Duodenal mucosa (tissue), 2 donors: ENCODE measurements at regions not wholly inside any gene's neighbourhood (a gene's known extent, or its start where the extent isn't known, plus 50 kb on each side); places are given as distances from the start of the nearest gene placed in this dataset.
"Not testable (repeated sequence)": the region's sequence is repeated elsewhere in the genome, so short reads cannot be mapped to it uniquely, and the experiment has no call there.

Experiments
- H3K27ac ChIP-seq: one replicate; pipeline ENCODE4 v1.7.0; 2013; ENCODE audit warnings: low read depth, low read length
- H3K27me3 ChIP-seq, 2 donors: one replicate each; pipeline ENCODE4 v1.7.0; 2013; ENCODE audit warnings: low read length in 2 of 2, control low read depth in 1 of 2; ENCODE audit not compliant: insufficient read depth in 2 of 2, control insufficient read depth in 1 of 2
- H3K36me3 ChIP-seq, 2 donors: one replicate each; pipeline ENCODE4 v1.7.0; 2013; ENCODE audit warnings: low read length in 2 of 2, control low read depth in 1 of 2; ENCODE audit not compliant: insufficient read depth in 2 of 2, control insufficient read depth in 1 of 2
- H3K4me1 ChIP-seq, 2 donors: one replicate each; pipeline ENCODE4 v1.7.0; 2013; ENCODE audit warnings: low read length in 2 of 2, control low read depth in 1 of 2; ENCODE audit not compliant: insufficient read depth in 2 of 2, control insufficient read depth in 1 of 2
- H3K4me3 ChIP-seq, 2 donors: one replicate each; pipeline ENCODE4 v1.7.0; 2013; ENCODE audit warnings: low read length in 2 of 2, low read depth in 1 of 2
- H3K9ac ChIP-seq, 2 donors: one replicate each; pipeline ENCODE4 v1.7.0; 2013; ENCODE audit warnings: low read length in 2 of 2, low read depth in 1 of 2
- H3K9me3 ChIP-seq, 2 donors: one replicate each; pipeline ENCODE4 v1.7.0; 2013; ENCODE audit warnings: low read length in 2 of 2, control low read depth in 1 of 2; ENCODE audit not compliant: control insufficient read depth in 1 of 2

GRCh38 chr5:163867324-163867723 is 361.9 kb downstream of the MAT2B start:
- H3K36me3 ChIP-seq, result no peaks in the 10 kb centered on the region
- H3K4me3 ChIP-seq, result no peak overlapping the region
- no peak overlapping the region for H3K27ac ChIP-seq
- no peak overlapping the region for H3K9ac ChIP-seq
- no peaks in the 10 kb centered on the region for H3K4me1 ChIP-seq
- H3K27me3 ChIP-seq, result no peaks in the 10 kb centered on the region
- no peaks in the 10 kb centered on the region for H3K9me3 ChIP-seq

GRCh38 chr5:163867738-163868137 is 362.3 kb downstream of the MAT2B start:
- no peaks in the 10 kb centered on the region for H3K4me1 ChIP-seq
- no peak overlapping the region for H3K9ac ChIP-seq
- no peak overlapping the region for H3K27ac ChIP-seq
- H3K4me3 ChIP-seq, result no peak overlapping the region
- H3K27me3 ChIP-seq, result no peaks in the 10 kb centered on the region
- no peaks in the 10 kb centered on the region for H3K9me3 ChIP-seq
- H3K36me3 ChIP-seq, result no peaks in the 10 kb centered on the region

- no peaks in the 10 kb centered on the region for H3K4me1 ChIP-seq
- no peak overlapping the region for H3K27ac ChIP-seq
- no peak overlapping the region for H3K9ac ChIP-seq
- H3K9me3 ChIP-seq, result no peaks in the 10 kb centered on the region
- H3K4me3 ChIP-seq, result no peak overlapping the region
- no peaks in the 10 kb centered on the region for H3K36me3 ChIP-seq
- no peaks in the 10 kb centered on the region for H3K27me3 ChIP-seq
Measured at GRCh38 chr5:163869581-163869980, 364.2 kb downstream of the MAT2B start.

- H3K9me3 ChIP-seq, result no peaks in the 10 kb centered on the region
- no peak overlapping the region for H3K4me3 ChIP-seq
- no peak overlapping the region for H3K27ac ChIP-seq
- no peaks in the 10 kb centered on the region for H3K4me1 ChIP-seq
- no peaks in the 10 kb centered on the region for H3K27me3 ChIP-seq
- no peaks in the 10 kb centered on the region for H3K36me3 ChIP-seq
- no peak overlapping the region for H3K9ac ChIP-seq
Measured at GRCh38 chr5:163870441-163870840, 365.0 kb downstream of the MAT2B start.

GRCh38 chr5:163874431-163874830 is 369.0 kb downstream of the MAT2B start:
- Histone ChIP-seq H3K9ac (no peak overlapping the region), H3K4me3 (no peak overlapping the region), H3K27ac (no peak overlapping the region), H3K4me1 (no peaks in the 10 kb centered on the region), H3K36me3 (no peaks in the 10 kb centered on the region), H3K27me3 (no peaks in the 10 kb centered on the region), H3K9me3 (no peaks in the 10 kb centered on the region)

GRCh38 chr5:163874912-163875311 is 369.5 kb downstream of the MAT2B start:
- H3K4me3 ChIP-seq, H3K9ac ChIP-seq, H3K27me3 ChIP-seq, H3K4me1 ChIP-seq, H3K36me3 ChIP-seq, H3K27ac ChIP-seq, H3K9me3 ChIP-seq: not testable (repeated sequence)

GRCh38 chr5:163877865-163878264 is 372.4 kb downstream of the MAT2B start:
- Histone ChIP-seq H3K27ac (no peak overlapping the region), H3K4me1 (no peaks in the 10 kb centered on the region), H3K27me3 (no peaks in the 10 kb centered on the region), H3K9ac (no peak overlapping the region), H3K9me3 (no peaks in the 10 kb centered on the region), H3K4me3 (no peak overlapping the region), H3K36me3 (no peaks in the 10 kb centered on the region)

- Histone ChIP-seq H3K9me3 (no peaks in the 10 kb centered on the region), H3K27me3 (no peaks in the 10 kb centered on the region), H3K4me3 (no peak overlapping the region), H3K4me1 (no peaks in the 10 kb centered on the region), H3K36me3 (no peaks in the 10 kb centered on the region), H3K27ac (no peak overlapping the region), H3K9ac (no peak overlapping the region)
Measured at GRCh38 chr5:163878490-163878889, 373.1 kb downstream of the MAT2B start.

- H3K27ac ChIP-seq, result no peak overlapping the region
- H3K9ac ChIP-seq, result no peak overlapping the region
- H3K27me3 ChIP-seq, result no peaks in the 10 kb centered on the region
- no peaks in the 10 kb centered on the region for H3K36me3 ChIP-seq
- H3K4me3 ChIP-seq, result no peak overlapping the region
- no peaks in the 10 kb centered on the region for H3K9me3 ChIP-seq
- no peaks in the 10 kb centered on the region for H3K4me1 ChIP-seq
Measured at GRCh38 chr5:163880302-163880701, 374.9 kb downstream of the MAT2B start.

GRCh38 chr5:163885117-163885516 is 379.7 kb downstream of the MAT2B start:
- H3K4me3 ChIP-seq, result no peak overlapping the region
- H3K9me3 ChIP-seq, result no peaks in the 10 kb centered on the region
- H3K4me1 ChIP-seq, result no peaks in the 10 kb centered on the region
- H3K9ac ChIP-seq, result no peak overlapping the region
- no peaks in the 10 kb centered on the region for H3K36me3 ChIP-seq
- no peaks in the 10 kb centered on the region for H3K27me3 ChIP-seq
- no peak overlapping the region for H3K27ac ChIP-seq

GRCh38 chr5:163887854-163888253 is 382.4 kb downstream of the MAT2B start:
- Histone ChIP-seq H3K9ac (no peak overlapping the region), H3K4me3 (no peak overlapping the region), H3K27ac (no peak overlapping the region), H3K36me3 (no peaks in the 10 kb centered on the region), H3K4me1 (no peaks in the 10 kb centered on the region), H3K27me3 (no peaks in the 10 kb centered on the region), H3K9me3 (no peaks in the 10 kb centered on the region)
